GM19467 (cell line): ENCODE measurements at regions not wholly inside any gene's neighbourhood (a gene's known extent, or its start where the extent isn't known, plus 50 kb on each side); places are given as distances from the start of the nearest gene placed in this dataset.
"Not testable (repeated sequence)": the region's sequence is repeated elsewhere in the genome, so short reads cannot be mapped to it uniquely, and the experiment has no call there.

ENCODE experiments used
- ATAC-seq: cut with Tn5 transposase; IDR thresholded peaks from one replicate; pipeline ENCODE4 v1.9.1; 2021; ENCODE audit warnings: mild to moderate bottlenecking, moderate library complexity; ENCODE audit not compliant: unreplicated experiment

DNA sequence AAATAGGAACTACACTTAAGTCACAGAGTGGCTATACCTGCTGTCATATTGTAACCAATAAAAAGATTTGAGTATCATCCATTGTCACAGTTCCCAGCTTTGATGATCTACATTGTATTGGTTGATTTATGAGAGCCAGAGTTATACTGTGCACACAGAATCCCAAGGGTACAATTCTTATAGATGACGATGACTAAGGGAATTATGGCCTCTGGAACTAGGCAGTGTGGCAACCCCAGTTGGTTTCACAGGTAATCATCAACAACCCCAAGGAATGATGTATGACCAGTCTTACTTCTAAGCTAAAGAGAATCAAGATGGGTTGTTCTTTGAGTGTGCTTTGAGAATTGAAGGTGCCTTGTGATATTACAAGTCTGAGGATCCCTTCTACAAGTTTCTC is 217.3 kb downstream of the ETAA1 start:
- ATAC-seq: no peak

DNA sequence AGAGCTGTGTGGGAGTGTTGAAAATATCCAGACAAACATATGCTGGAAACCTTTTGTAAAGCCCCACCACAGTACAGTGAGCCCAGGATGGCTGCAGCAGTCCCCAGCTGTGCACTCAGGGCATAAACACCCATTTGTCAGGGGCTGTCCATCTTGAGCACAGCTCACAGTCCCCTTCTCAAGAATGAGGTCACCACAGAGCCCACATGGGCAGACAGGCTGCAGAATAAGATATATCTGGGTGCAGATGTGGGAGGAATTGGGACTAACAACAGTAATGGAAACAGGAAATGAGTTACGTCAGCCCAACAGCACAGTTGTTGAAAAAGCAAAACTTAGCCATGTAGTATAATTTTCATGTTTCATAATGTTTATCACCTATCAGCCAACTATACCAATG is 219.6 kb downstream of the ETAA1 start:
- ATAC-seq: no peak

DNA sequence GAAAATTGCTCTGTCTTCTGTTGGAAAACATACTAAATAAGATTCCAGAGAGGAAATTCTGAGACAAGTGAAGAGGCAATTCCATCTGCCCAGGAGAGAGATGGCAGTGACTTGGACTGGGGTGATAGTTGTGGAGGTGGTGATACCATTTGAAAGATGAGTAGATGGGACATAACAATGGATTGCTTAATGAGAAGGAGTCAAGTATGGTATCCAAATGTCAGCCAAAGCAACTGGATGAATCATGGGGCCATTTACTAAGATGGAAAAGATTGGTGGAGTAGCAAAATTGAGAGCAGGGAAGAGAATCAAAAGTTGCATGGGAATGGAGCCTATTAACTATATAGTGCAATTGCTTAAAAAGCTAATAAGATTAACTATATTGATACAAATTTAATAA is 222.1 kb downstream of the ETAA1 start:
- no peak for ATAC-seq

DNA sequence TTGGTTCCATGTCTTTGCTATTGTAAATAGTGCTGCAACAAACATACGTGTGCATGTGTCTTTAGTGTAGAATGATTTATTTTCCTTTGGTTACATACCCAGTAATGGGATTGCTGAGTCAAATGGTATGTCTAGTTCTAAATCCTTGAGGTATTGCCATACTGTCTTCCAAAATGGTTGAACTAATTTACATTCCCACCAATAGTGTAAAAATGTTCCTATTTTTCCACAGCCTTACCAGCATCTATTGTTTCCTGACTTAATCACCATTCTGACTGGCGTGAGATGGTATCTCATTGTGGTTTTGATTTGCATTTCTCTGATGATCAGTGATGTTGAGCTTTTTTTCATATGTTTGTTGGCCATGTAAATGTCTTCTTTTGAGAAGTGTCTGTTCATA is 226.6 kb downstream of the ETAA1 start:
- ATAC-seq: not testable (repeated sequence)

DNA sequence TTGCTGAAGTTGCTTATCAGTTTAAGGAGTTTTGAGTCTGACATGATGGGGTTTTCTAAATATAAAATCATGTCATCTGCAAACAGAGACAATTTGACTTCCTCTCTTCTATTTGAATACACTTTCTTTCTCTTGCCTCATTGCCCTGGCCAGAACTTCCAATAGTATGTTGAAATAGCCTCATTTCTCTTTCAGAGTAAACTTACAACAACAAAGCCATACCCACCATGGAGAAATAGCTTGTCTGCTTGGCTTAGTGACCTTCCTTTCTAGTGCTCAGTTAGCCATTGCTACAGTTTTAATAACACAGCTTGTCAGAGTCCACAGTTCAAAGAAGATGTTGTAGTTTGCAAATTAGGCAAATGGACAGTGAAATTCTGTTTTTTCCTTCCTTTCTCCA is 228.0 kb downstream of the ETAA1 start:
- ATAC-seq: no peak

DNA sequence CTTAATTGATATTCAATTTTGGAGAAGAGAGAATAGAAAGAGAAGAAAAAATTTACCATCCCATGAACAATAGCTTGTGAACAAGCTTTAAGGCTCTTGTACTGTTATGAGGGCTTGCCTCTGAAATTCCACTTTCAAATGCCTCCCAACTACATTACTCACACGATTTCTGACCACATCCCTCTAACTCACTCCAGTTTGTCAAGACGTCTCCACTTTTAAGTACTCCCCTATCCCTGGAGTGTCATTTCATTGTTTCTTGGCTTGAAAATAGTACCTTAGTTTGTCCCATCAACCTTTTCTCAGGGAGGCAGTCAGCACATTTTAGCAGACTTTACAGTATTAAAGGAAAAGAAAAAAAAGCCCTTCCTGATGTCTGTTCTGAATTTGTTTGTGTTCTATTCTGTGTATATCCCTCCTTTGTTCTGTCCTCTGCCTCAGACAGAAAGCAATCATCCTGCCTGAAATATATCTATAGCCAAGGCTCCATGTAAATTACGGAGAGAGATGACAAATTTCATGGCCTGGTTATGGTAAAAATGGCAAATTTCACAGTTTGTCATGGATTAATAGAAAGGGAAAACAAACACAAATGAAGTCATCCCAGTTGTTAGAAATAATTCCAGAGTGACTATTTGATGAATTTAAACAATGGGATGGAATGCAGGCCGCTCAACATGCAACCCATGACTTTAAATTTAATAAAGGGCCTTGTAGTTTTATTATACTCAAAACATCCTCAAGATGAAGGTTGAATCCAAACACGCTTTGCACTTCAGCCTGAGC is 228.8 kb downstream of the ETAA1 start:
- no peak for ATAC-seq

DNA sequence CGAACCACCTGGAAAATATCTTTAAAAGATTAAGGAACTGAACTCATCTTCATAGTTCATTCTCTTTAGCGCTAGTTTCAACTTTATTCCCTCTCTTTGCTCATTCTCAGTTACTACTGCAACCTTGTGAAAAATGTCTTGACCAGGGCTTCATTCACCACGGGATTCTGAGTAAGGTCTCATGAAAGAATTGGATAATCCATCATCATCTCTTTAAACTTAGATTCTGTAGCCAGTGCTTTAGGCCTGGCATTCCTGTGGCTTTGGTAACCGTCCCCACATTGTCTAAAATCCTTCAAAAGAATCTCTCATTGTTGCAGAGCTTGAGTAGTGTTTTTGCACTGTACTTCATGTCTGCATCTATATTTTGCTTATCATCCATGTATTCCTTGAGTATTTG is 229.5 kb downstream of the ETAA1 start:
- no peak for ATAC-seq

DNA sequence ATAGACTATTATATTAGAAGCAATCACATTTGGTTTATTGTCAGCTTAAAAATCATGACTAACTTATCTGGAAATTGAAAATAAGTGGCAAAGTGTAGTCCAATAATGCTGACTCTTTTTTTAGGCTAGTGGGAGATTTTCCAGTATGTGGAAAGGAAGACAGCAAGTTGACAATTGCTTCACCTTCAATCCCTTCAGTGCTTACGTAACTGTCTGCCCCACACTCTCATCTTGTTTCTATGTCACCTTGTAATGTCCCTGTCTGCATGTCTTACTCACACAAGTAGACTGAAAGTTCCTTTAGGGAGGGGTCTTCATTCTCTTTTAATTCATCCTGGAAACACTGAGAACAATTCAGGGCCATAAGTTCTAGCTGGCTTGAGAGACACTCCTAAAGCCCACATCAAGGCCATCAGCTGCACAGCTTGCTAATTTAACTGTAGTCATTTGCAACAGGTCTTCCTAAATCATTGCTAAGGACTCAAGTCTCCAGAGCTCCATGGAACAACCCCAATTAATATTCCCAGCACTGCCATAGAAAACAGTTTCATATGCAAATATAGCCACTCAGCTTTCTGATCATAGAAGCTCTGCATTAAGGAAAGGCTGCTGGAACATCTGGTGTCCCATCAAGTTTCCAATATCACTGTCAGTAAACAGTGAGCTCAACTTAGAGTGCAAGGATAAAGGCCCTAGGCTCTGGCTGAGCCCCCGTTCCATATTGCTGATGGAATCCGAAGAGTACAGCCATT is 230.5 kb downstream of the ETAA1 start:
- no peak for ATAC-seq

DNA sequence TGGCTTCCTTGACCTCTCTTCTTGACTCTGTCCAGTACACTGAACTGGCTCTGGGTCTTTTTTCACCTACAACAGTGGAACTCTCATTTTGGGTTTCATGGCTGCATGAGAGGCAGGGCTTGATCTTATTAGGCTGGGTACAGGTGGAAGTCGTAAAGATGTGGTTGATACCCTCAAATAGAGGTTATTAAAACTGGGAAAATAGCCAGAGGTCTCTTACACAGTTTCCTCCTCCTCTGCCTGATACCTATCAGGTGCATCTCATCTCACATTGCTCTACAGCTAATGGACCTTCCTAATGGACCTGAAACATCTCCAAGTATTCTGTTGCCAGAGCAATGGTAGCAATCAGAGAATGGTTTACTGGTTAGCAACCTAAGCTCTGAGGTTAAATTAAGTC is 231.8 kb downstream of the ETAA1 start:
- no peak for ATAC-seq

DNA sequence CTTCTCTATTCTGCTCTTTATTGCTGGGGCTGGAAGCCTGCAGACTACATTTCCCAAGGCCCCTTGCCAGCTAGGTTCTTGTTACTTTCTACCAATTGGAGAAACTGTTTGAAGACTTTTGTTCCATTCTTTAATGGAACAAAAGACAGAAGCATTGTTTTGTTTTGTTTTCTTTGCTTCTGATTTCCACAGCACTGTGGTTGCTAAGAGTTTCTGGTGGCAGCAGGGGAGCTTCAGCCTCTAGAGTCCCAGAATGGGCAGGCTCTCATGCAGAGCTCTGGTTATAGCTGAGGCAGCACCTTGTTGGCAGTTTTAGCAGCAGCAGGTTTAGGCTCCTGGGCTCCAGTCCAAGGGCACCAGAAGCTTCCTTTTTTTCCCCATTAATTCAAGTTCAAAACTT is 234.3 kb downstream of the ETAA1 start:
- ATAC-seq: no peak

DNA sequence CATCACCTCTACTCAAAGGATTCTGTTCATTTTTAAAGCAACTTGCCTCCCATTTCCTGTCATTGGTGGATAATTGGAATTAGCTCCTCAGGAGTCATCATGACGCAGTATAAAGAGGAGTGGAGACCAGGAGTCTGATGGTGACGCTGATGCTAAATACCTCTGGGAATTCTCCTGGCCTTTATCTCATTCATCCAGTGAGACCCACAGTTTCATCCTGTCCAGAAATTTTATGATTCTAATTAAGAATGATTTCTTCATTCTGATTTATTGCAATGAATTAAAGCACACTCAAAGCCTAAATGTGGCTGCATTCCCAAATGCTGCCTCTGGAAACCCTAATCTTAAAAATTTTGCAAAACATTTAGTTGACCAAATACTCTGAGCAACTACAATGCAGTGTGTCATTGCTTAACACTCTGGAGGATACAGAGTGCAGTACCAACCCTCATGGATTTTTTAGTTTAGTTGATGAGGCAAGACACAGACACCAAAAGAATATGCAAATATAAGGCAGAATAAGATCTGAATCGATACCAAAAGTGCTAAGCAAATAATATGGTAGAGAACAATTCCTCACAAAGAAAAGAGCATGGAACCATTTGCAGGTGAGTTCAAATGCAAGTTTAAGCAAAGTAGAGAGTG is 236.2 kb downstream of the ETAA1 start:
- ATAC-seq: no peak

DNA sequence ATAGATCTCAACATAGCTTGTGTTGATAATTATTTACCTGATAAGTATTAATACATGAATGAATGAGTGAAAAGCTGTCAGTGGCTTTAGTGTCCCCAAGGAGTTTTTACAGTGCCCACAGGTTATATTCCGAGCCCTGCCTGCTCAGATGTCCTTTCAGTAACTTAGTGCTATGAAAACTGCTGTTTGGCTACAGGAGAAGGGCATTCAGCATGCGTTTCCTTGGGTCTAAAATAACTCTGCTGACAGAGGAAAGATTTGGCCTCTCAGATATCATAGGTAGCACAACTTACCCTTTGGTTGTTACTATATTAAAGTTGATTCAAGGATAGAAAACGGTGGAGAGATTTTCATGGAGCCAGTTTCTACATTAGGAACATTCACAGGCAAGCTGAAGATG is 241.0 kb downstream of the ETAA1 start:
- no peak for ATAC-seq

DNA sequence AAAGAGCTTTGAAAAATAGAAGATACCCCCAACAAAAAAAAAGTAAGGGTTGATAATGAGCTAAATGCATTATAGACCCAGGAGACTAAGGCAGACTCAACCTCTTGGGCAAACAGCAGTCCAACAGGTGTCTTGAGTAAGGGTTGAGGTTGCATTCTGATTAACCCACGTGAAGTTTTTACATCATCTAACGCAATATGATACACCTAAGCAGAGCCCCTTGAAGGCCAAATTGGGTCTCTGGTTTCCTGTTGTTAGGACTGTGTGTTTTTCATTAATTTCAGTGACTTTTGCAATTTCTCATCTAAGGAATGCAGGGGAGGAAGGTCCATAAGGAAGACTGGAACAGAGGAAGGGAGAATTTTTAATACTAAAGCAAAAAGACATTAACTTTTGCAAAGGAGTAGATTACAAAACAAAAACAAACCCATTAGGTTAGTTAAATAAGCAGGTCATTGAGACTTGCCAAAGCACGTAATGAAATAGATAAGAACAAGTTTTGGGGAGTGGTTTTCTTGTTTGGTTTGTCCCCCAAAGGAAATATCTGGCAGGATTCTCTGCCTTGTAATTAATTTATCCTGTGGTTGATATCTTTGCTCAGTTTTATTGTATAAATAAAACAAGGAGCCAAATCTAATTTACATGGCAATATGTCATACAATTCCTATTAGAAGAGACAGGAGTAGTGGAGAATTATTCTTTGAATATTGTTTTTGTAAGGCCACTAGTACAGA is 244.3 kb downstream of the ETAA1 start:
- ATAC-seq: no peak

DNA sequence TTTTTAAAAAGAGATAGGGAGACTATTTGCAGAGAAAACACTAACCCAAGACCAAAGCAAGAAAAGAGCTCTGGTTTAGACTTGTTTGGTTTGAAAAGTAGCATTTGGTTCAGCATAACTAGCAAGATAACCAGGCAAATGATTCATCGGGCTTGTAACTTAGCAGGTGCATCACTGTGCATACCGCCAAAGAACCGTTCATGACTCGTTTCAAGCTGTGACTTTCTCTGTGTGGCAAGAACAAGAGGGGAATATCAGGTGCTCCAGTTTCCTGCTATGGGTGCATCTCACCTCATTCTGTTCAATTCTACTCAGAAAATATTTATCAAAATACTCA is 244.9 kb downstream of the ETAA1 start:
- ATAC-seq: no peak

DNA sequence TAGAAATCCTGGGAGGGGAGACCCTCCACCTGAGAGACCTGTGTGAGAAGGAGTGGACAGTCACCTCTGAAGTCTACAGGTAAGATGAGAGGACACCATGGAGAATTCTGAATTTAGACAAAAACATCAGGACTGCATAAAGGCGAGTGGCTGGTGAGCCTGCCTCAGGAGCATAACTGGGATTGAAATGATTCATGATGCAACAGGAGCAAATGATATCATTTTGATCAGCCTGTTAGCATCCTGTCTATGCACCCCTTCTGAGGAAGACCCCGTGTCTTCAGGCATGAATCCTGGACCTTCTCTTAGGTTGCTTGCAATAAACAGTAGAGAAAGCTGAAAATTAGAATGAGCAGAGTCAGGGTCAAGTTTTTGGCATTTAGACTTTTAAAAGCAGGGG is 245.8 kb downstream of the ETAA1 start:
- ATAC-seq: no peak

DNA sequence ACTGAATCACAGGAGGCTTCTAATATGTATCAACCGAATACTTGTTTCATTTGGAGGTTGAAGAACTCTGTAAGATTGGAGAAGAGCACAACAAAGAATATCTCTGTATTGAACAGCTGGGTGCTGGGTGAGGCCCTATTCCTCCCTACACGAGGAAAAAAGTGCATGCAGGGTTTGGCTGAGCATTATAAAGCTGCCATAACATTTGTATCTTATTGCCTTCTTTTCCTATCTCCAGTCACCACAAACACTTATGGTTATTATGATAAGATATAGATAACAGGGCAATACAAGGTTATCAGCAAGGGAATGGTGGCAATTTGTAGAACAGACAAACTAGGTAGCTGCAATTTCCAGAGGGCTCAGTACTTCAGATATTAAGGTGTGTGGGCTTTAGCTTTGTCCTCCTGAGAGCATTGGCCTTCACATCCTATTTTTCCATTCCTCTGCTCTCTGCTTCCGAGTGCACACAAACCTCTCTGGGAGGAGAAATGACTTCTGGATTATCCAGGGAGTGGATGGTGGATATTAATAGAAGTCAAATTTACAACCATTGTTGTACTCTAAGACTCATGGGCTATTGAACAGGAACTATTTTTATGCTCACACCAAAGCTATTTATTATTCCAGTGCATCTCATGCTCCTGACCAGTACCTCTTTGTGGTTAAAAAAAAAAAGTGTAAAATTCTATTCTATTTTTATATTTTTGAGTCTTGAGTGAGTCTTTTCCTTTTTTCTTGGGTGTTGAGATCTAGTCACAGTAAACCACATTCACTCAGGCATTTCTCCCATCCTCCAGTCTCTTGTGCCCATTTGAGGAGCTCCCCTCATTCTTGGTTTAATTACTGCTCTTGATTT is 248.4 kb downstream of the ETAA1 start:
- no peak for ATAC-seq

DNA sequence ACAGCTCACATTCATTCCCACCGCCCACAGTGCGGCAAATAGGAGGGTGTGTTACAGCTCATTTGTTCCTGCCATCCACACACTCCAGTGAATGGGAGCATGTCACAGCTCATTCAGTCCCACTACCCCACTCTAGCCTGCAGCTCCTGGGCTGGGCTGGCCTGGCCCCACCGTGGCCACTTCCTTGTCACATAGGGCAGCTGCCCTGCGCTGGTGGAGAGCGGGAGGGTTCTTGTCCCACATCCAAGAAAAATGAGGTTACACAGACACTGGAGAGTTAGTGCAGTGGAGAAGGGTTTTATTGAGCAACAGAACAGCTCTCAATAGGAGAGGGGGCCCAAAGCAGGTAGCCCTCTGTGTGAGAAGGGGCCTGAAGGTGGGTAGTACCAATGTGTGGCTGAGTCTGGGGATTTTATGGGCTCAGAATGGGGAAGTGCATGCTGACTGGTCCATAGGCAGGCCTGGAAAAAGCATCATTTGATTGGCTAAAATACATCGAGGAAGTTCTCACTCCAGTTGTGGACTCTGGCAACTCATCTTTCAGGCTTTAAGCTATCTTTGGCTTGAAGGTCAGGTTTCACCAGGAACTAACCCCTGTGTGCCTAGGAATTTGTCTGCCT is 249.7 kb downstream of the ETAA1 start:
- ATAC-seq: no peak

DNA sequence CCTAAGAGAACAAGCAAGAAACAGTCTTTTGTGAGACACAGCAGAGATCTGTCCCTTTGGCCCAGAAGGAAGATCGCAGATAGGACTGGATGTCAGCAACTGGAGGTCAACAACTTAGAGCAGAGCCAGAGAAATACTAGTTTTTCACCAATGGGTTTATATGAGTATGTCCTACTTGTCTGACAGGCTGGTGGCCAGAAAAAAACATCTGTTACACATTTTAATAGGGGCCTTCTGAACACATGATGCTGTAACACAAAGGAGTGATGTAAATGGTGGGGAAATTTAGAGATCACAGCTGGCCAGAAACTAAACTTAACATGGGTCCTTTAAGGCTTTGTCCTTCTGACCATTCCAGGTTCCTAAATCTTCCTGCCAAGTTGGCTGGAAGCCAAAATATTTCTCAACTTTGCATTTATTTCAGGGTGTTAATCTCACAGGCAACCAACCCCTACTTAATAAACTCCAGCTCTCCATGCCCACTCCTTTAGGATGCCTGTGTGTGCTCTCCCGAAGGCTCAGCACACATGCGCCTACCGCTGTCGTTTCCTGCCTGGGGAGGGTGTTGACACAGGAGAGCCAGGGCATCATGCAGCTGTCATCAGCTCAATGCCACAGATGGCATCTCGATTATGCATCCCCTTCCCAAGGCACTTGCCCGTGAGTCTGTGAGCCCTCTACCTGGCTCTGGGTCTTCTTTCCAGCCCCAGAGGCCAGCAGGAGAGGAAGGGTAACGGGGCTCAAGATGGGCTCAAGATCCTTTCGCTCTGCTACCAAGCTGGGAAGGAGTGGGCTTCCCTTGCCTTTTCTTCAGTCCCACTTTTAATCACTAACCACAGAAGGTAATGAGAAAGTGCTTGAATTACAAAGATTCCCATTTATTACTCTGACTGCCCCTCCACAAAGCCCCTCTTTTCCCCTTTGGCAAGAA is 252.5 kb downstream of the ETAA1 start:
- ATAC-seq: no peak
